Sigmoid colon (tissue), 4 donors: ENCODE measurements at regions not wholly inside any gene's neighbourhood (a gene's known extent, or its start where the extent isn't known, plus 50 kb on each side); places are given as distances from the start of the nearest gene placed in this dataset.

ENCODE experiments used
- POLR2A ChIP-seq, 2 donors: fragments of 450-650 bp; IDR thresholded peaks; one replicate each; pipeline ENCODE4 v1.6.1; 2016; ENCODE audit warnings: antibody characterized with exemption in 2 of 2, mild to moderate bottlenecking in 2 of 2, moderate library complexity in 2 of 2
- POLR2AphosphoS5 ChIP-seq, 4 donors: sonication (generic); formaldehyde crosslinking; IDR thresholded peaks; one replicate each; pipeline ENCODE4 v1.6.1; 2017; ENCODE audit warnings: antibody characterized with exemption in 4 of 4

DNA sequence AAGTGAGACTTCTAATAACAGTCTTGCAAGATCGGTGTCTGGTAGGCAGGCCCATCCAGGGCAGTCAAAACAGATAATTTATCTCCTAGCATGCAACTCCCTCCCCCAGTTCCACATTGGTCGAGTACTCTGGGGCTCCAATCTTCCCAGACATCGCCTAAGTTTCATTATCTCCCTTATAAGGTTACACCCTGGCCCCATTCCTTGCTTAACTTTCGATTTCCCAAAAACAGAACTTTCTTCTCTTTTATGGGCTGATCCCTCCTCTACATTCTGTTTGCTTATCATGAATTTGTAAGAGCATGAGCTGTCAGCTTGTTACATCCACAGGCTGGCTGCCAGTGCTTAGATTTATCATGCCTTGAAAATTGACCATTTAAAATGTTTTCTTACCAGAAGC is 471.3 kb downstream of the TECRL start:
- TF ChIP-seq POLR2A (IDR thresholded peaks at IDR 0.05) (no peak), POLR2AphosphoS5 (IDR thresholded peaks at IDR 0.05) (no peak)
